HG03469 (cell line): ENCODE measurements at regions not wholly inside any gene's neighbourhood (a gene's known extent, or its start where the extent isn't known, plus 50 kb on each side); places are given as distances from the start of the nearest gene placed in this dataset.

Source experiments
- ATAC-seq: cut with Tn5 transposase; IDR thresholded peaks from one replicate; pipeline ENCODE4 v1.9.1; 2021; ENCODE audit warnings: mild to moderate bottlenecking, moderate library complexity, moderate number of reproducible peaks; ENCODE audit not compliant: unreplicated experiment

DNA sequence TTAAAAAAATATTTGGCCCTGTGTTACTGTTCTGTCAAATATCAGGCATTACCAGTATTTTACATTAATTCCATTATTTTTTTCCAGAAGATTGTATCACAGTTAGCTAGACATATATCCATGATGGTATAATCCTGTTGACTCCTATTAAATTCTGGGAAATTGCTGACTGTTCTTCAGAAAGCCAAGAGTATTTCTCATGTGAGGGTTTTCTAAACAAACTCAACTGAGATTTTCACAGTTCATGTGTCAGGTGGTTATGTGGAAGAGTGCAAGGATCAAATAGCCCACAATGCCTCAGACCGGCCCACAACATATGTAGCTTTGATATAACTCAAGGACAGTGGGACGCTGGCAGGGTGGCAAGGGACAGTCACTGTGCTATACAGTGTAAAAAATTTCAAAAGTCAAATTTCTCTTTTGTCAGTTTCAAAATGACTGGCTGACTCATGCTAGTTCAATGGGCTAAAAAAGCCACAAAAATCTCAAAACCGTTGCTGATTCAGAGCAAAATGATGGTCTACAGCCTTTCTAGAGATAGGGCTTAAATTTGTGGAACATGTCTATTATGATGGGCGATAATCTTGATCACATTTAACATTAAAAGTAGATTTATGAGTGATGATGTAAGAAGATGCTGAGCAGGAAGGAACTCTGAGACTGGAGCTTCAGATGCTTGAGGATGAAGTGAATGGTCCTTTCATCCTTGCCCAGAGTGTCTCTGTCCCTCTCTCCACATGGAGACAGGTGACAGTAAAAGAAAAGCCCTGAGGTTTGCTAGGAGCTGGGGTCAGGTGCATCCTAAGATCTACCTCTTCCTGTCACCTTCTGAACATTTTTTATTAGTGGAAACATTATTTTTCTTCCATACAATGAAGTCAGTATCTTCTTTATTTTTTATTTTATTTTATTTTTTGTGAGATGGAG lies 175.8 kb upstream of the PIEZO2 start:
- ATAC-seq = peak; percentile 93

- no peak for ATAC-seq
Measured at GRCh38 chr18:11324510-11324909, 175.1 kb upstream of the PIEZO2 start.

- ATAC-seq = no peak
Measured at GRCh38 chr18:11323359-11323819, 174.0 kb upstream of the PIEZO2 start.

- no peak for ATAC-seq
Measured at GRCh38 chr18:11322716-11323115, 173.3 kb upstream of the PIEZO2 start.

- ATAC-seq = no peak
Measured at GRCh38 chr18:11322006-11322405, 172.6 kb upstream of the PIEZO2 start.

DNA sequence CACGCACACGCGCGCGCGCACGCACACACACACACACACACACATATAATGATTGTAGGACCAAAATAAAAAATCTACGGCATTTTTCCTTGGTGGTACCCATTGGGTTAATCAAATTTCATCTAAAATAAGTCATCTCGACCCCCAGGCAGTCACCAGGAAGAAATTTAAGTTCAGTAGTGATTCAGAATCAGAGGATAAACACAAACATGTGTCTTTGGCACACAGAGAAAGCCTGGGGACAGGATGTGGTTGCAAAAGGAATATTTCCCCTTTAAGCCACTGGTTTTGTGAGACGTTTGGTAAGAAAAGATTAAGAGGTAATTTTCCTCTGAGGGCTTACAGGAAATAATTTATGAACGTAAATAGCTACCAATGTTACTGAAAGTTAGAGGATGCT lies 171.6 kb upstream of the PIEZO2 start:
- ATAC-seq = no peak

GRCh38 chr18:11316546-11316945 lies 167.2 kb upstream of the PIEZO2 start:
- no peak for ATAC-seq

GRCh38 chr18:11310476-11311086 lies 161.2 kb upstream of the PIEZO2 start:
- ATAC-seq = no peak

GRCh38 chr18:11309172-11309571 lies 159.8 kb upstream of the PIEZO2 start:
- no peak for ATAC-seq

GRCh38 chr18:11308499-11308898 lies 159.1 kb upstream of the PIEZO2 start:
- ATAC-seq = no peak

DNA sequence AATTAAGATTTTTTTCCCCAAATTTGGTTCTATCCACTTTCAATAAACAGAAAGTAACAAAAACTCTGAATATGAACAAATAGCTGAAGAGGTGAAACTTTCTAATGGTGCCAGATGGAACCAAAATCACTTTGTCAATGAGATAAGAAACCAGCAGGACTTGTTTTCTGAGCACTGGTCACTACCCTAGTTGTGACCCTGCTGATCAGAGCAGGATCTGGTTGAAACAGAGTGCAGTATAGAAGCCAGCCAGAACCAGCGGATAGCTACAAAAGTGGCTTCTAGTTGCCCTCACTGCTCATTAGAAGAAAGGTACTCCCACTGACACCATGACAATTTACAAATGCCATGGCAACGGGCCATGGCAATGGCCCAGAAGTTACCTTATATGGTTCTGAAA lies 158.3 kb upstream of the PIEZO2 start:
- ATAC-seq = no peak

DNA sequence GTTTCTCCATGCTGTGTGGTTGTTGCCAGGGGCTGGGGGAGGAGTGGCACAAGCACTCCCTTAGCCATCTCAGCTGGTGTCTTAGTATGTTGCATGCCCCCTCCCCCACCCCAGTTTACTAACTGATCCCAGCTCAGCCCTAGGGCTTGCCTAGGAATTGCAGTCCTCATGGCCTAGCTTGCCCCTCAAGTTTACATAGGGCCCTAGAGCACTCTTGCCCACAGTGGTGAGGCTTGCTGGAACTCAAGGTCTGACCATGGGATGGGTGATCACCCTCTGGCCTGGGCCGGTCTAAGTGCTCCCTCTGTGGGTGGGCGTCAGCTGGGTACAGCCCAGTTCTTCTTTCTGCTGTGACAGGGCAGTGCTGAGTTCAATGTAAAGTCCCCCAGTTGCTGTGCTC lies 156.1 kb upstream of the PIEZO2 start:
- no peak for ATAC-seq

DNA sequence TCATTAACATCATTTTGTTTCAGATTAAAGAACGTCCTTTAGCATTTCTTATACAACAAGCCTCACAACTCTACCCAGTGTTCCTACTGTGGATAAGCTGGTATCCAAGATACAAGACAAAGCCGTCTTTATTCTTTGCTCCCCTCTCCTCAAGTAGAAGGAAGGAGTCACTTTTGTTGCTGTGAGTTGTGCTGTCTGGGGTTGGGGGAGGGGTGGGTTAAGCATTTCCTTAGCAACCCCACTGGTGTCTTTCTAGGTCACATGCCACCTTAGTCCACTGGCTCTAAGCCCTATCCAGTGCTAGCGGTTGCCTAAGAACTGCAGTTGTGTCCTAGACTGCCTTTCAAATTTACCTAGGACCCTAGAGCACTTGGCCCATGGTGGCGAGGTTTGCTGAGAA lies 155.6 kb upstream of the PIEZO2 start:
- ATAC-seq = no peak

DNA sequence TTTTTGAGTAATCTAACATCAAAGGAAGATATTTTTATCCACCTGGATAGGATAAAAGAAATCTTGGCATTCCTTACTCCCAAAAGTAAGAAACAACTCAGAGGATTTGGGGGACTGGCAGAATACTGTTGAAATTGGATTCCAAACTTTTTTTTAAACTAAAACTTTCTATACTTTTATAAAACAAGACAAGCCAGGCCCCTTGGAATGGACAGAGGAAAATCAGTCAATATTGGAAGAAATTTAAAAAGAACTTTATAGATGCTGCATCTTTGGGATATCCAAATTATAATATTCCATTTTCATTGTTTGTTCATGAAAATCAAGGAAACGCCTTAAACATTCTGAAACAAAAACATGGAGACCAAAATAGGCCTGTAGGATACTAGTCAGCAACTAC lies 147.6 kb upstream of the PIEZO2 start:
- no peak for ATAC-seq

GRCh38 chr18:11293794-11294193 lies 144.4 kb upstream of the PIEZO2 start:
- ATAC-seq = peak; percentile 65

GRCh38 chr18:11290786-11291185 lies 141.4 kb upstream of the PIEZO2 start:
- no peak for ATAC-seq

GRCh38 chr18:11289248-11289647 lies 139.9 kb upstream of the PIEZO2 start:
- no peak for ATAC-seq

- no peak for ATAC-seq
Measured at GRCh38 chr18:11288401-11288800, 139.0 kb upstream of the PIEZO2 start.

- ATAC-seq = no peak
Measured at GRCh38 chr18:11286431-11286830, 137.1 kb upstream of the PIEZO2 start.

GRCh38 chr18:11284811-11285210 lies 135.4 kb upstream of the PIEZO2 start:
- ATAC-seq = no peak

DNA sequence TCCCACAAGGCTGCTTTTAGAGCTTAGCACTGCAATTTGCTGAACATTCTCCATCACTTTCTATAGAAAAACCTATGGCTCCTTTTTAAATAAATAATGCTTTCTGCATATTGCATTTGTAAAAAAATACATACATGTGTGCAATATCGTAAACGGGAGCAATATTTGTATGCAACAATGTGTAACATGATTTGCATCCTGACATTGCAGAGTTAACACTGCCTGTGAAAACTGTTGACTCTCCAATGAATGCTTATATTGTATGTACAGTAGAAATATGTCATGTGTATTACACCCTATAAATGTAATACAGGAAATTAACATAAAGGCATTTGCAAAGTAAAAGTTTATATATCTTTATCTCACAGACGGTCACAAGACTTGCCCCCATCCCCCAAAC lies 135.0 kb upstream of the PIEZO2 start:
- no peak for ATAC-seq

DNA sequence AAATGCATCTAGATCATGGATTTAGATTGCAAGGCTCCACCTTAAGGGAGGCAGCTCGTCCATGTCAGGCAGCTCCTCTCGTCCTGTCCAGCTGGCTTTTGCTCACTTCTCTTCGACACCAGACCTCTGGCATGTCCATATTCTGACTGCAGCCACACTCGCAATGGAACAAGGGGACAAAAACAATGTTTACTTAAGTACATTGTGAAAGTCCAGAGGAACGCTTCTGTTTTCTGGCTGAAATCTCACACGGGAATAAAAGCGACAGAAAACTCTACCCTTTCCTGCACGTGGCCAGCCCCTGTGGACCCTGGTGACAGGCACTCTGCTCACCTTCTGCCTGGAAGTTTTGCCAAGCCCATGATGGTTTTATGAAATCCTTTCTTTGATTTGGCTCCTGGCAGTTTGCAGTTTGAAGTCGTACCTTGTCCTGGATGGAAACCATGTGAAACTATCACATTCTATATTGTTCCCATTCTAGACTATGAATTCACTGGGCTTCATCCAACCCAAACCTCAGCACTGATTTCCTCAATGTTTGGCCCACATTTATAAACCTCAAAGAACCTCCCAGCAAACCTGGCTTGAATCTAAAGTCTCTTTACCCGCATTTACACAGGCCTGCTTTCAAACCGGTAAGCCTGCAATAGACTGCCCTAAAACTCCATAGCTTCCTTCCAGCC lies 134.3 kb upstream of the PIEZO2 start:
- no peak for ATAC-seq
